Astrocyte (in vitro differentiated cells and primary cell): ENCODE measurements at regions not wholly inside any gene's neighbourhood (a gene's known extent, or its start where the extent isn't known, plus 50 kb on each side); places are given as distances from the start of the nearest gene placed in this dataset.
A peak's percentile ranks its signal among the peaks of the same experiment; 100 is the strongest.

Source experiments
- DNase-seq: peaks from one replicate; pipeline ENCODE4 v3.0.0-alpha.2; 2010; ENCODE audit warnings: low read depth
- FAIRE-seq: peaks from 2 replicates; lab custom pipeline; 2011; peaks lifted over from hg19 to GRCh38; lab: Jason Lieb, UNC
- H2AFZ ChIP-seq: 2 replicates; pipeline ENCODE4 v1.6.0; 2012; ENCODE audit warnings: low read depth, low read length, inconsistent platforms
- H3K27ac ChIP-seq: 2 replicates; pipeline ENCODE4 v1.5.1; 2011; ENCODE audit warnings: low read depth, low read length, inconsistent platforms
- H3K27me3 ChIP-seq: 2 replicates; pipeline ENCODE4 v1.6.0; 2011; ENCODE audit warnings: low read length, inconsistent platforms; ENCODE audit not compliant: insufficient read depth
- H3K36me3 ChIP-seq: 2 replicates; pipeline ENCODE4 v1.5.1; 2011; ENCODE audit warnings: low read length, inconsistent platforms; ENCODE audit not compliant: insufficient read depth
- H3K4me1 ChIP-seq: 2 replicates; pipeline ENCODE4 v1.5.1; 2011; ENCODE audit warnings: low read length, inconsistent platforms; ENCODE audit not compliant: insufficient read depth
- H3K4me2 ChIP-seq: 2 replicates; pipeline ENCODE4 v1.6.0; 2012; ENCODE audit warnings: low read length, inconsistent platforms
- H3K4me3 ChIP-seq: 2 replicates; pipeline ENCODE4 v1.5.1; 2011; ENCODE audit warnings: low read depth, mild to moderate bottlenecking, low read length, inconsistent platforms; ENCODE audit not compliant: insufficient read depth
- H3K79me2 ChIP-seq: 2 replicates; pipeline ENCODE4 v1.6.0; 2012; ENCODE audit warnings: mild to moderate bottlenecking, low read length, inconsistent platforms; ENCODE audit not compliant: insufficient read depth
- H3K9ac ChIP-seq: 2 replicates; pipeline ENCODE4 v1.6.0; 2012; ENCODE audit warnings: mild to moderate bottlenecking, low read length, inconsistent platforms
- H3K9me3 ChIP-seq: 2 replicates; pipeline ENCODE4 v1.5.1; 2012; ENCODE audit warnings: low read depth, mild to moderate bottlenecking, low read length, inconsistent platforms; ENCODE audit not compliant: insufficient read depth
- H4K20me1 ChIP-seq: 2 replicates; pipeline ENCODE4 v1.6.0; 2012; ENCODE audit warnings: low read length, inconsistent platforms; ENCODE audit not compliant: insufficient read depth
- H3K27ac Mint-ChIP-seq: one replicate; pipeline ENCODE4 v1.8.0; 2021; ENCODE audit warnings: mild to moderate bottlenecking, mixed read lengths; ENCODE audit not compliant: unreplicated experiment
- H3K27me3 Mint-ChIP-seq: one replicate; pipeline ENCODE4 v1.8.0; 2021; ENCODE audit warnings: low read depth, mixed read lengths; ENCODE audit not compliant: unreplicated experiment
- H3K36me3 Mint-ChIP-seq: one replicate; pipeline ENCODE4 v1.8.0; 2021; ENCODE audit warnings: low read depth, mixed read lengths; ENCODE audit not compliant: unreplicated experiment
- H3K4me1 Mint-ChIP-seq: one replicate; pipeline ENCODE4 v1.8.0; 2021; ENCODE audit warnings: low read depth, mixed read lengths; ENCODE audit not compliant: unreplicated experiment
- H3K4me3 Mint-ChIP-seq: one replicate; pipeline ENCODE4 v1.8.0; 2021; ENCODE audit warnings: mild to moderate bottlenecking, moderate library complexity, mixed read lengths; ENCODE audit not compliant: unreplicated experiment
- H3K9me3 Mint-ChIP-seq: one replicate; pipeline ENCODE4 v1.8.0; 2021; ENCODE audit warnings: mild to moderate bottlenecking, mixed read lengths; ENCODE audit not compliant: unreplicated experiment
- CTCF ChIP-seq: IDR thresholded peaks from 2 replicates; pipeline ENCODE4 v1.5.1; 2011; ENCODE audit warnings: low read depth, mild to moderate bottlenecking, inconsistent platforms, low read length, moderate library complexity; ENCODE audit not compliant: insufficient read depth
- EZH2 ChIP-seq: IDR thresholded peaks from 2 replicates; pipeline ENCODE4 v1.6.1; 2012; ENCODE audit warnings: mild to moderate bottlenecking, low read length, inconsistent platforms; ENCODE audit not compliant: insufficient read depth

GRCh38 chr6:30832864-30833263 lies 51.5 kb upstream of the DDR1 start:
- no peaks in the 10 kb centered on the region for H3K79me2 ChIP-seq
- no peaks in the 10 kb centered on the region for H4K20me1 ChIP-seq
- Mint-ChIP-seq H3K9me3 (no peaks in the 10 kb centered on the region), H3K4me1 (peaks cover 19% of the 10 kb centered on the region), H3K36me3 (no peaks in the 10 kb centered on the region), H3K27me3 (peaks cover 6% of the 10 kb centered on the region), H3K27ac (no peak overlapping the region), H3K4me3 (no peak overlapping the region)
- no peak for FAIRE-seq
- no peak overlapping the region for H3K9ac ChIP-seq
- H3K4me2 ChIP-seq, result no peak overlapping the region
- no peak for TF ChIP-seq EZH2
- no peaks in the 10 kb centered on the region for H3K36me3 ChIP-seq
- no peak overlapping the region for H3K27ac ChIP-seq
- no peak overlapping the region for H3K4me3 ChIP-seq
- peaks cover 2% of the 10 kb centered on the region for H3K27me3 ChIP-seq
- no peak for DNase-seq
- no peaks in the 10 kb centered on the region for H3K9me3 ChIP-seq
- H2AFZ ChIP-seq, result no peak overlapping the region
- peaks cover 10% of the 10 kb centered on the region for H3K4me1 ChIP-seq

- H3K9me3 Mint-ChIP-seq, result no peaks in the 10 kb centered on the region
- peak overlapping the region; percentile 37 for H3K27ac Mint-ChIP-seq
- peaks cover 2% of the 10 kb centered on the region for H3K27me3 ChIP-seq
Measured at GRCh38 chr6:30830438-30830837, 53.9 kb upstream of the DDR1 start.

GRCh38 chr6:30829639-30830255 lies 54.6 kb upstream of the DDR1 start:
- Histone ChIP-seq H3K36me3 (no peaks in the 10 kb centered on the region), H3K4me2 (no peak overlapping the region), H3K79me2 (no peaks in the 10 kb centered on the region), H2AFZ (no peak overlapping the region), H3K4me1 (peaks cover 14% of the 10 kb centered on the region), H3K9ac (no peak overlapping the region), H4K20me1 (no peaks in the 10 kb centered on the region), H3K27ac (no peak overlapping the region), H3K4me3 (no peak overlapping the region), H3K9me3 (no peaks in the 10 kb centered on the region), H3K27me3 (peaks cover 2% of the 10 kb centered on the region)
- Mint-ChIP-seq H3K27ac (peak overlapping the region; percentile 9), H3K36me3 (no peaks in the 10 kb centered on the region), H3K9me3 (no peaks in the 10 kb centered on the region), H3K4me1 (peaks cover 29% of the 10 kb centered on the region), H3K27me3 (peaks cover under 1% of the 10 kb centered on the region), H3K4me3 (no peak overlapping the region)
- DNase-seq (no peak), FAIRE-seq (no peak)
- no peak for TF ChIP-seq EZH2
- TF ChIP-seq CTCF, result no peak

More at GRCh38 chr6:30830438-30830837, 53.9 kb upstream of the DDR1 start:
- Histone ChIP-seq H3K9me3 (no peaks in the 10 kb centered on the region), H3K36me3 (no peaks in the 10 kb centered on the region), H3K79me2 (no peaks in the 10 kb centered on the region), H3K4me3 (no peak overlapping the region), H4K20me1 (no peaks in the 10 kb centered on the region), H3K4me1 (peaks cover 14% of the 10 kb centered on the region), H3K4me2 (no peak overlapping the region), H3K9ac (no peak overlapping the region), H2AFZ (no peak overlapping the region), H3K27ac (no peak overlapping the region)
- TF ChIP-seq EZH2 (no peak), CTCF (no peak)
- Mint-ChIP-seq H3K4me1 (peaks cover 29% of the 10 kb centered on the region), H3K27me3 (peaks cover 6% of the 10 kb centered on the region), H3K36me3 (no peaks in the 10 kb centered on the region), H3K4me3 (no peak overlapping the region)
- no peak for FAIRE-seq
- DNase-seq, result no peak
